ENCODE measurements at regions not wholly inside any gene's neighbourhood (a gene's known extent, or its start where the extent isn't known, plus 50 kb on each side); places are given as distances from the start of the nearest gene placed in this dataset.

- no peak for TF ChIP-seq CTCF (IDR thresholded peaks at IDR 0.05; ENCODE audit: low read depth, low read length, missing control alignments)
- no peak overlapping the region for H3K4me3 ChIP-seq (ENCODE audit: low read depth, low read length)
- no peaks in the 10 kb centered on the region for H3K27me3 ChIP-seq (replicated peaks)
- no peaks in the 10 kb centered on the region for H3K36me3 ChIP-seq (replicated peaks)
- in situ Hi-C loops (cut with HindIII; ENCODE audit: low pct_ligation_motif_present, low sequenced_read_pairs): no loop called here
- H3K27ac ChIP-seq: no peak overlapping the region
- no peak for DNase-seq
Observed at GRCh38 chr10:47058032-47058702, 146.9 kb downstream of the PTPN20 start.

GRCh38 chr10:47058961-47059391 is 147.7 kb downstream of the PTPN20 start:
- Histone ChIP-seq H3K4me3 (ENCODE audit: low read depth, low read length) (no peak overlapping the region), H3K27me3 (replicated peaks) (no peaks in the 10 kb centered on the region), H3K36me3 (replicated peaks) (no peaks in the 10 kb centered on the region), H3K27ac (no peak overlapping the region)
- DNase-seq: no peak
- no peak for TF ChIP-seq CTCF (IDR thresholded peaks at IDR 0.05; ENCODE audit: low read depth, low read length, missing control alignments)
- in situ Hi-C loops (cut with HindIII; ENCODE audit: low pct_ligation_motif_present, low sequenced_read_pairs): no loop called here

- Histone ChIP-seq H3K36me3 (replicated peaks) (no peaks in the 10 kb centered on the region), H3K4me3 (ENCODE audit: low read depth, low read length) (no peak overlapping the region), H3K27ac (no peak overlapping the region), H3K27me3 (replicated peaks) (no peaks in the 10 kb centered on the region)
- no peak for TF ChIP-seq CTCF (IDR thresholded peaks at IDR 0.05; ENCODE audit: low read depth, low read length, missing control alignments)
- in situ Hi-C loops (cut with HindIII; ENCODE audit: low pct_ligation_motif_present, low sequenced_read_pairs): no loop called here
- no peak for DNase-seq
Observed at GRCh38 chr10:47059606-47060311, 148.5 kb downstream of the PTPN20 start.

- in situ Hi-C loops (cut with HindIII; ENCODE audit: low pct_ligation_motif_present, low sequenced_read_pairs): no loop called here
- DNase-seq: no peak
Observed at GRCh38 chr10:47060356-47060755, 149.1 kb downstream of the PTPN20 start.

GRCh38 chr10:47060993-47061500 is 149.8 kb downstream of the PTPN20 start:
- DNase-seq: no peak
- TF ChIP-seq CTCF (IDR thresholded peaks at IDR 0.05; ENCODE audit: low read depth, low read length, missing control alignments): no peak

More at GRCh38 chr10:47060356-47060755, 149.1 kb downstream of the PTPN20 start:
- H3K27me3 ChIP-seq (replicated peaks): no peaks in the 10 kb centered on the region
- TF ChIP-seq CTCF (IDR thresholded peaks at IDR 0.05; ENCODE audit: low read depth, low read length, missing control alignments): no peak
- H3K27ac ChIP-seq: no peak overlapping the region
- no peaks in the 10 kb centered on the region for H3K36me3 ChIP-seq (replicated peaks)
- no peak overlapping the region for H3K4me3 ChIP-seq (ENCODE audit: low read depth, low read length)

More at GRCh38 chr10:47060993-47061500, 149.8 kb downstream of the PTPN20 start:
- Histone ChIP-seq H3K27ac (no peak overlapping the region), H3K36me3 (replicated peaks) (no peaks in the 10 kb centered on the region), H3K27me3 (replicated peaks) (no peaks in the 10 kb centered on the region), H3K4me3 (ENCODE audit: low read depth, low read length) (no peak overlapping the region)
- in situ Hi-C loops (cut with HindIII; ENCODE audit: low pct_ligation_motif_present, low sequenced_read_pairs): no loop called here

Data from brain microvascular endothelial cell (primary cell).